ENCODE measurements at regions not wholly inside any gene's neighbourhood (a gene's known extent, or its start where the extent isn't known, plus 50 kb on each side); places are given as distances from the start of the nearest gene placed in this dataset.

DNA sequence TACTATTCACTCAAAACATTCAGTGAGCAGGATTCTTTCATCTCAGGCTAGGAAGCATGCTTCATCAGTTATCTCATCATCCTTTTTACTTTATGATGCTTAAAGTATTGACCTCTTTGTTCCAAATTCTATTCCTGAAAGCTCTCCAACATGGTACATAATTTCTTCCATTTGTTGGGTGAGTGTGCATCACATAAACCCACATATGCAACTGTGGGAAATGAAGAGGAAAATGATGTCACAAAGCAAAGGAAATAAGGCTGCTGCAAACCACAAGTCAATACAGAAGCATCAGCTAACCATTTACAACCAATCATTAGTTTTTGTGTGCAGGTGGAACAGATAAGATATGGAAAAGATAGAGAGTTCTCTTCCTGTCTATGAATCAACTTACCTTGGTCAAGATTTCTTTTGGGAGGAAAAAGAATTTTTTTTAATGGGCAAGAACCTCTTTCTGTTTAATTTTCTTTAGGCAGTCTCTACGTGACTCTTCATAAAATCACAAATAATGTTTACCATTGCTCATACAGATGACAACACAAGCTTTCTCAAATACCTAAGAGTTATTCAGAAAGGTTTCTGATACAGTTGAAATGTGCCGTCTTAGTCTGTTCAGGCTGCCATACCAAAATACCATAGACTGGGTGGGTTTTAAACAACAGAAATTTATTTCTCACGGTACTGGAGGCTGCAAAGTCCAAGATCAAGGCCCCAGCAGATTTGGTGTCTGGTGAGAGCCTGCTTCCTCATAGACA, 259.9 kb downstream of the ADGRG6 start:
- DNase-seq (ENCODE audit: low read depth in 2 of 2): no peak

DNA sequence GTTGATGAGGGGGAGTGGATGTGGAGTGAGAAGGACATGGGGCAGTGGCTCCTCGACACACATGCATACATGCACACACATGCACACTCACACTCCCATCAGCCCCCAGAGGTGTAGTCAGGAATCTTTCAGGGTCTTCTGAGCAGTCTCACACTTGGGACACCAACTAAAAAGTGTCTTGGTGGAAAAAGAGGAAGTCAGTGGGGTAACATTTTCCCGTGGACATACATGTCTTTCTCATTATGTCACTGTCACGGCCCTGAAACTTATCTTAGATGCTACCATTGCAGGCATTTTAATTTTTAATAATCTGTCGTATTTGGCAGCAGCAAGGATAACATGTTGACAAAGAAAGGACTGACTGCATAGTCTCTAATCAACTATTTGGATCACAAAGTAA, 261.1 kb downstream of the ADGRG6 start:
- no peak for DNase-seq (ENCODE audit: low read depth in 2 of 2)

GRCh38 chr6:142566628-142567396, 265.0 kb downstream of the ADGRG6 start:
- peak; percentile 37 to 53 for DNase-seq (ENCODE audit: low read depth in 2 of 2)

DNA sequence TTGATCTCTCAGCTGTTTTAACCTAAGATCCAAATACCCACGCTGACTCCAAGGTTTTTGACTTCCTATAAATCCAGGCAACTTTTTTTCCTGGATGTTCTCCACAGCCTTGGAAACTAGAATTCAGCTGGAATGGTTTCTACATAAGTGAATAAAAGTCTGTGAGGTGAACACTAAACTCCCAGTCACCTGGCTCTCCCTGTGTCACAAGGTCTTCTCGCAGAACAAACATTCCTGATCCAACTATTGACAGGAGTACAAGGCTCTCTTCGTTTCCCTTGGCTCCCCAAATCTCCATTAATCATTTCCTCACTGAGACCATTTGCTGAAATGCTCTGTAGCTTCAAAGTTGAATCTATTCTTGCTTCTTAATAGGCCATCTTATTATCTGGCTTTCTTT, 265.7 kb downstream of the ADGRG6 start:
- no peak for DNase-seq (ENCODE audit: low read depth in 2 of 2)

- no peak for DNase-seq (ENCODE audit: low read depth in 2 of 2)
These were observed 267.2 kb downstream of the ADGRG6 start for GRCh38 chr6:142568857-142569597.

DNA sequence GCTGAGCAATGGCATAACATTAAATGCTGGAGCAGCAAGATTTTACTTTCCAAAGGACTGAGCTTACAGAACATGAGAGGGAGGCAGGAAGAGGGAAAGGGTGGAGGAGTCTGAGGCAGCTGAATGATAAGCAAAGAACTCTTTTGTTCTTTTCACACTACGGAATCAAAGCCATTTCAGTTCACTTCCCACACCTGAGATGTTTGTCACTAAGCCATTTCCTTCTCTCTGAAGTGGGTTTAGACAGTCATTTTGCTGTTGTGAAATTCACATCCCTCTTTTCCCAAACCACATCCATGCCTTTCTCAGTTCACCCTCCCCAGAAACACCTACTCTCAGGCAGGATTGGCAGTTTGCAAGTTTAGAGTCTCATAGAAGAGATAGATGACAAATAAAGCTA, 267.9 kb downstream of the ADGRG6 start:
- no peak for DNase-seq (ENCODE audit: low read depth in 2 of 2)

DNA sequence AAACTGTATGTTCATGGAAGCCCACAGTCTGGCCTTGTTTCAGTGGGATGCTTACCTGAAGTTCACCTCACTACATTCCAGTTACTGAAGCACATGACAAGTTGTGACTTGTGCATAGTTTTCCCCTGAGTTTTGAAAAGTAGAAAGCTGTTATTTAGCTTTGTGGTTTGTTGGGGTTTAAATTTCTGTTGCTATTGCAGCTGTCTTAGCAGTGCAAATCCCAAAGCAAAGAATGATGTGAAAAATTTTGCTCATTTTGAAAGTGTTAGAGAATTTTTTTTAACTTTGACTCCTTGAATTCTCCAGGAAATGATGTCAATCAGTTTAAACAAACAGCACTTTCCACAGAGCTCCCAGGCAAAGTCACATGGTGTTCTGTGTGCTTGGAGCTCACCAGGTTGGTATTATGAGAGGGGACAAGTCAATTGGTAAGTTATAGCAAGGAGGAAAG, 268.4 kb downstream of the ADGRG6 start:
- DNase-seq (ENCODE audit: low read depth in 2 of 2): no peak

GRCh38 chr6:142592876-142593275, 291.1 kb downstream of the ADGRG6 start:
- DNase-seq (ENCODE audit: low read depth in 2 of 2): no peak

DNA sequence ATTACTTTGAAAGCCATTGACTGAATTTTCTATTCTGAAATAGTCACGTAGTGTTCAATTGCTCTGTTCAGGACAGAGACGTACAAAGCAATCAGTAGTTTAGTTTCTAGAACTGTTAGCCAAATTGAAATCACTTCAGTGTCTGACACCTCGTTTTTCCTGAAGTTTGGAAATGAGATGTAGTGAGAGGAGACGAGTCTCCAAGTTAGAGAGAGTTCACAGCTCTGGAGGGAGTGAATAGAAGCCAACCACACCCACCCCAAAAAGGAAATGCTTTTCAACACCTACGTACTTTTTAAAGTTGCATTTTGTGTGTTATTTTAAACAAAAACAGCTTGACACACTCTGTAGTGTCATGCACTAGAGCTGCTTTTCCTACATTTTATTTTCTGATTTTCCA, 296.0 kb downstream of the ADGRG6 start:
- DNase-seq (ENCODE audit: low read depth in 2 of 2): no peak

DNA sequence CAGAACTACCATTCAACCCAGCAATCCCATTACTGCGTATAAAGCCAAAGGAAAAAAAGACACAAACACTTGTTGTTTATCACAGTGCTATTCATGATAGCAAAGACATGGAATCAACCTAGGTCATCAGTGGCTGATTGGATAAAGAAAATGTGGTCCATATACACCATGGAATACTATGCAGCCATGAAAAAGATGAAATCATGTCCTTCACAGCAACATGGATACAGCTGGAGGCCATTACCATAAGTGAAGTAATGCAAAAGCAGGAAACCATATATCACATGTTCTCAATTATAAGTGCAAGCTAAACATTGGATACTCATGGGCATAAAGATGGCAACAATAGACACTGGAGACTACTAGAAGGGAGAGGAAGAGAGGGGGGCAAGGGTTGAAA, 299.6 kb downstream of the ADGRG6 start:
- no peak for DNase-seq (ENCODE audit: low read depth in 2 of 2)

DNA sequence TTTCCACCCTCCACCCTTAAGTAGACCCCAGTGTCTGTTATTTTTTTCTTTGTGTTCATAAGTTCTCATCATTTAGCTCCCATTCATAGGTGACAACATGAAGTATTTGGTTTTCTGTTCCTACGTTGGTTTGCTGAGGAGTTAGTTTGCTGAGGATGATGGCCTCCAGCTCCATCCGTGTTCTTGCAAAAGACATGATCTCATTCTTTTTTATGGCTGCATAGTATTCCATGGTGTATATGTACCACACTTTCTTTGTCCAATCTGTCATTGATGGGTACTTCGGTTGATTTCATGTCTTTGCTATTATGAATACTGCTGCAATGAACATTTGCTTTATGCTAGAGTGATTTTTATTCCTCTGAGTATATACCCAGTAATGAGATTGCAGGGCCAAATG, 301.2 kb downstream of the ADGRG6 start:
- DNase-seq (ENCODE audit: low read depth in 2 of 2): no peak

DNA sequence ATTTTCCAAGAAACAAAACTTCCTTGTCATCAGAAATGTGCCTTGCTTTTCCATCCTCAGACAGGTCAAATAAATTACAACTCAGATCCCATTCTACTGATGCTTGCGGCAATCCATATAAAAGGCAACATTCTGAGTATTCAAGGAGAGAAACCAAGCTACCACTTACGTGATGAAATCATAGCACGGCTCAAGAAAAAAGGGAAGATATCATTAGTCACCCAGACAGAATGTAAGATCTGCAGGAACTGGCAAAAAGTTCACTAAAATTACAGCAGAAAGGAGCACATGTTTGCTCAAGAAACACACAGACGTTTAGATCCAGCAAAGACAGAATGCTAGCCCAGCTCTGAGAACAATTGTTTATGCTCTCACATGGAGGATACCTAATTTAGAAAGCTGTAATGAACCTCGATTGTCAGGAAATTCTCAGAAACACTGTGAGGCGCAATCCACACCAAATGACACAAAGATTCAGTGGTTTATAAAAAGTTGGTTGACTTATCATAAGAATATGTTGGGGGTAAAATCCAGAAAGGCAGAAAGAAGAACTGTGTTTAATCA, 304.2 kb downstream of the ADGRG6 start:
- DNase-seq (ENCODE audit: low read depth in 2 of 2): no peak

GRCh38 chr6:142612956-142613355, 311.1 kb downstream of the ADGRG6 start:
- DNase-seq (ENCODE audit: low read depth in 2 of 2): no peak

GRCh38 chr6:142613981-142614380, 312.2 kb downstream of the ADGRG6 start:
- DNase-seq (ENCODE audit: low read depth in 2 of 2): no peak

- DNase-seq (ENCODE audit: low read depth in 2 of 2): no peak
These were observed 315.4 kb downstream of the ADGRG6 start for GRCh38 chr6:142617158-142617557.

GRCh38 chr6:142621822-142622221, 320.0 kb downstream of the ADGRG6 start:
- no peak for DNase-seq (ENCODE audit: low read depth in 2 of 2)

GRCh38 chr6:142624978-142625715, 319.8 kb downstream of the HIVEP2 start:
- DNase-seq (ENCODE audit: low read depth in 2 of 2): no peak

GRCh38 chr6:142627474-142627873, 317.5 kb downstream of the HIVEP2 start:
- no peak for DNase-seq (ENCODE audit: low read depth in 2 of 2)

GRCh38 chr6:142631517-142632385, 313.2 kb downstream of the HIVEP2 start:
- DNase-seq (ENCODE audit: low read depth in 2 of 2): no peak

GRCh38 chr6:142633317-142633716, 311.7 kb downstream of the HIVEP2 start:
- DNase-seq (ENCODE audit: low read depth in 2 of 2): no peak

Measured in activated CD4-positive, alpha-beta T cell treated with anti-CD3 and anti-CD28 coated beads for 24 hours (primary cell).